Activated CD4-positive, CD25-positive, alpha-beta regulatory T cell treated with anti-CD3 and anti-CD28 coated beads, Interleukin-2, amount 50 U/mL, for 16 hours (primary cell): ENCODE measurements at regions not wholly inside any gene's neighbourhood (a gene's known extent, or its start where the extent isn't known, plus 50 kb on each side); places are given as distances from the start of the nearest gene placed in this dataset.
"Not testable (repeated sequence)": the region's sequence is repeated elsewhere in the genome, so short reads cannot be mapped to it uniquely, and the experiment has no call there.

Source experiments
- DNase-seq: peaks from one replicate; pipeline ENCODE4 v3.0.0-alpha.2; 2020; ENCODE audit warnings: low read depth, low spot score

GRCh38 chr10:65341323-65341925 lies 1584.4 kb upstream of the LRRTM3 start:
- no peak for DNase-seq

DNA sequence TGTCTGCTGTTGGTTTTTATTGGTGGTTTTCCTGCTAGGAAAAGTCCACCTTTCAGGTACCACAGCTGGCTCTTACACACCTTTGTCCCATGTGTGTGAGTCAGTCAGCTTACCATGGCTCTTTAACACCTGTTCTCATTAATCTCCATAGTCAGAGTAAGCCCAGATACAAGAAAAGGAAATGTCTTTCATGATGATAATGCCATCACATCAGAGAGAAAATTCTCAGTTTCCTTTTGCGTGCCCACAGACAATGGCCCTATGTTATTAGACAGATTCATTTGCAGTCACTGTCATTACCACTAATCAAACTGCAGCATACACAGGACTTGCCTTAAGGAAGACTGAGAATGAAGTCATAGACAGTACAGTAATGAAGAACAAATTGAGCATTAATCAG lies 1583.6 kb upstream of the LRRTM3 start:
- DNase-seq: no peak

DNA sequence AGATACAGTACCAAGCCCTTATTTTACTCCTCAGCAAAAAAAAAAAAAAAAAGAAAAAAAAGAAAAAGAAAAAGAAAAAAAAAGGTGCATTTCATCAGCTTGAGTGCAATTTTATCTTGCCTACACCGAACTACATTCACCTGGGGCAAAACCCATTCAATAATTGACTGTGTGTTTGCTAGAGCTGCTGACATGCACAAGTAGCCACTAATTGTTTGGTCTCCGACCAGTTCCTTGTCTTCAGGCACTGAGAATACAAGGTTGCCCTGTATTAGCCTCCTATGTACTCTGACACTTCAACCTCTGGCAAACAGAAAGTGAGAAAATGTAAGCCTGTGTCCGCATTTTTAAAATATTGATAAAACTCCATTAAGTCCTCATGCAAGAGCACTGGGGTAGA lies 1579.4 kb upstream of the LRRTM3 start:
- DNase-seq: no peak

- DNase-seq: no peak
Observed at GRCh38 chr10:65348637-65349036, 1577.2 kb upstream of the LRRTM3 start.

- no peak for DNase-seq
Observed at GRCh38 chr10:65350611-65351010, 1575.2 kb upstream of the LRRTM3 start.

GRCh38 chr10:65355141-65355680 lies 1570.6 kb upstream of the LRRTM3 start:
- no peak for DNase-seq

GRCh38 chr10:65358565-65358964 lies 1567.3 kb upstream of the LRRTM3 start:
- no peak for DNase-seq

- DNase-seq: no peak
Observed at GRCh38 chr10:65360497-65360896, 1565.3 kb upstream of the LRRTM3 start.

- no peak for DNase-seq
Observed at GRCh38 chr10:65365878-65366277, 1560.0 kb upstream of the LRRTM3 start.

DNA sequence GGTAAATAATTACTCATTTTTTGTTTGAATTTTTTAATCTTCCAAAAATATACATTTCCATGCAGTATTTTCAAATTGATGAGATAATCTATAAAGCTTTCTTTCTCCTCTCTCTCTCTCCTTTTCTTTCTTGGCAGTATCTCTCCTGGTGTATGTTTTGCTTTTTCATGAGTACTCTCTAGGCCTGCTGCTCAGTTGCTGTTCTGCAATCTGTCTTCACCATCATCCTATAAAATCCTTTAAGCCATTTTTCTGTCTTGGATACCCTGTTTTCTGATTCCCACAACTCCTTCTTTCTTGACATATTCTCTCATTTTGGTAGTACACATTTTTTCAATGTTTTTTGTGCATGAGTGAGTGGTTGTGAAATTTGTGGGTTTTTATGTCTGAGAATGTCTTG lies 1558.1 kb upstream of the LRRTM3 start:
- no peak for DNase-seq

DNA sequence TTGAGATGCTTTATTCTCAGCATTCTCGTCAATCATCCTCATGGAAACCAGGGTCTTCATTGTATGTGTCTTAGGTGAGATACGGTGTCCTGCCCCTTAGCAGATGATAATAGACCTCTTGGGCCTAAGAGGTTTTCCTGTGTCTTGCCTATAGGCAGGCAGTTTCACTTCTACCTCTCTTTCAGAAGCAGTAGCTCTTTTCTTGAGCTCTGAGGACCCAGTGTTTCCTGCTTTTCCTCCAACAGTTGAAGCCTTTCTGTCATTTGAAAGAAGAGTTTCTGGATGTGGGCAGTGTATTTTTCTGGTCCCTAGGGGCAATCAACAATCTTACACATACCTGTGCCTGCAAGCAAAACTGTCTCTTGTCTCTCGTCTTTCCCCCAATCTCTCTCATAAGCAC lies 1550.3 kb upstream of the LRRTM3 start:
- DNase-seq: no peak

- DNase-seq: no peak
Observed at GRCh38 chr10:65377687-65378086, 1548.1 kb upstream of the LRRTM3 start.

DNA sequence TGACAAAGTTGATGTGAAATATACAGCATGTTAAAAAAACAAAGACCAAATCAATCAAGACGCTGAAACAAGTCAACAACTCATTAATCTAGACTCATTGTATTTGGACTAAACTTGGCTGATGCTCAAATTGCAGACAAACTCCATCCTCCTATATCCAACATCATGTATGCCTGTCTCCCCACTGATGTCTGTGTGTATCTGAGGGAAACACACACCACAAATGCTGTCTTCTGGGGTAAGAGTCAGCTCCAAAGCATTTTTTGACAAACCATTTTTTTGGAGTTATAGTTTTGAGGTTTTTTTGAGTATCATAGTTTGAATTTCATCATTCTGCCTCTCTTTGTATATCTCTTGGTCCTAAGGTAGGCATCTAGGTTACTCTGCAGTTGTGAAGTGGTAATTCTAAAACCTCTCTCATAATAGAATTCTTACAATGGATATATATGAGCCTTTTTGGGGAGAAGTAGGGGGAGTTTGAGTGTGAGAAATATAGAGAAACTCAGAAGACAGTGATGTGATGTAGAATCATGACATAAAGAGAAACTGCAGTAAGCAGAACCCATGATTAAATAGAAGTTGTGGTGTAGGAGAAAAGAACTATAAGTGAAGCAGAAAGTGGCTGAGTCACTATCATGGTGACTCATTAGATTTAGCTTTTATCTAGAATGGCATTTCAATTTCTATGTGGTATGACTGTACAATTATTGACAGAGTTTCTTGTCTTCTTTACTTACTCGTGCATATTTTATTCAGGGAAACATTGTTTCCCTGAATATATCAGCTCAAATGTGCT lies 1531.1 kb upstream of the LRRTM3 start:
- DNase-seq: no peak

- no peak for DNase-seq
Observed at GRCh38 chr10:65395631-65396030, 1530.2 kb upstream of the LRRTM3 start.

GRCh38 chr10:65396997-65397396 lies 1528.8 kb upstream of the LRRTM3 start:
- no peak for DNase-seq

DNA sequence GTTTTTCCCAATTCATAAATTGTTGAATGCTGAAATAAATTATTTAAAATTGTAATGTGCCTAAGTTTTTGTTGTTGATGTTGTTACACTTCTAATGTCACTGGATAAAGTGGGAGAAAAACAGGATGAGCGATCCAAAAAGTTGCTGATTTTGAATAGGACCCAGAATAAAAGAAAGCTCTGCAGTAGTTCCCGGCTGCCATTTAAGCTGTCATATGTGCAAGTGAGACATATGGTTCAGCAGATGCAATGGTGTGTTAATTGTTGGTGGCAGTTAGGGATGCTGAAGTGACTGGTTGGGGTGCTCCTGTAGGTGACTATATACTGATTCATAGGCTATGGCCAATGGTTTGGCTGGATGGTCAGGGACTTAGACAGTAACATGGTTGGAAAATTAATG lies 1517.4 kb upstream of the LRRTM3 start:
- DNase-seq: no peak

DNA sequence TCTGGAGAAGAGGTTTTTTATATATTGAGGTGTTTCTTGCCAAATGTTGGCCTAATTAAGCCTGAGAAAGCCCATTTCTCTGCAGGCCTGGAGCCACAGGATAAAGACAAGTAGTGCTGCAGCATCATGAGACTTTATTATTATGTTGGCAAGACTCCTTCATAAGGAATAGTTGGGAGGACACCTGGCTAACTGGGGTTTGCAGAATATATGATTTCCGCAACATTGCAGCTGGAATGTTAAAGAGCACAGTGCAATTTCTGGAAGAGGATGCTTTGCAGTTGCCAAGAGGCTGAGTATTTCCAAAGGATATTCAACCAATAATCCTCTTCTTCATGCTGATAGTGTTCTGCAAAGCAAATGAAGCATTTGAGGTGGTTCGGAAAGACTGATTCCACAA lies 1512.8 kb upstream of the LRRTM3 start:
- DNase-seq: no peak

DNA sequence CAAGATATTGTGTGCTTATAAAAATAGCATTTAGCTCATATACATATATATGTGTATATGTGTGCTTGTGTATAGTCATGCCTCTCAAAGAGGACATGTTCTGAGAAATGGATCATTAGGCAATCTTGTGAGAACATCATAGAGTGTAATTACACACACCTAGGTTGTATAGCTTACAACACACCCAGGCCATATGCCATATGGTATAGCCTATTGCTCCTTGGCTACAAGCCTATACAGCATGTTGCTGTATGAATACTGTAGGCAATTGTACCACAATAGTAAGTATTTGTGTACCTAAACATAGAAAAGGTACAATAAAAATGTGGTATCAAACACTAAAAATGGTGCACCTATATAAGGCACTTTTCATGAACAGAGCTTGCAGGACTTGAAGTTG lies 1510.5 kb upstream of the LRRTM3 start:
- no peak for DNase-seq

DNA sequence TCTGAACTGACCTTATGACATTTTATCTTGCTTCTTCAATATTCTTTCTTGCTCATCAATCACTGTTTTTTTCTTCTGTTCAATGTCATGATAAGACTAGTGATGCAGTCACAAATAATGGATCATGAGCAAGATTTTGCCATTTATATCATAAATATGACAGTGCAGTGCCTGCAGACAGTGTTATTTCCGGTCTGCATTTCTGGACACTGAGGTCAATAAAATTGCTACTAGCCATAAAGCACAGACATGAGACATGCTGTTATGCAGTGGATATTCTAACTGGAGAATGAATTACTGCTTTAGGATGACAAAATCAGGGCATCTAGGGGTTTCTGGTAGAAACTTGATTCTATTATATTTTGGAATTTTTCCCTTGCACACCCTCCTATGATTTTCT lies 1509.7 kb upstream of the LRRTM3 start:
- no peak for DNase-seq

GRCh38 chr10:65419629-65420028 lies 1506.2 kb upstream of the LRRTM3 start:
- DNase-seq: no peak

GRCh38 chr10:65423043-65423442 lies 1502.8 kb upstream of the LRRTM3 start:
- no peak for DNase-seq

DNA sequence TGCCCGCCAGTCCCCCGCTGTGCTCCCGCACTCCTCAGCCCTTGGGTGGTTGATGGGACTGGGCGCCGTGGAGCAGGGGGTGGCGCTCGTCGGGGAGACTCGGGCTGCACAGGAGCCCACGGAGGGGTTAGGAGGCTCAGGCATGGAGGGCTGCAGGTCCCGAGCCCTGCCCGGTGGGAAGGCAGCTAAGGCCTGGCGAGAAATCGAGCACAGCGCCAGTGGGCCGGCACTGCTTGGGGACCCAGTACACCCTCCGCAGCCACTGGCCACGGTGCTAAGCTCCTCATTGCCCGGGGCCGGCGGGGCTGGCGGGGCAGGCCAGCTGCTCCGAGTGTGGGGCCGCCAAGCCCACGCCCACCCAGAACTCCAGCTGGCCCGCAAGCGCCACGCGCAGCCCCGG lies 1496.5 kb upstream of the LRRTM3 start:
- DNase-seq: not testable (repeated sequence)

GRCh38 chr10:65430979-65431378 lies 1494.9 kb upstream of the LRRTM3 start:
- no peak for DNase-seq
